ENCODE measurements at regions not wholly inside any gene's neighbourhood (a gene's known extent, or its start where the extent isn't known, plus 50 kb on each side); places are given as distances from the start of the nearest gene placed in this dataset.
A peak's percentile ranks its signal among the peaks of the same experiment; 100 is the strongest.
"Not testable (repeated sequence)": the region's sequence is repeated elsewhere in the genome, so short reads cannot be mapped to it uniquely, and the experiment has no call there.

DNA sequence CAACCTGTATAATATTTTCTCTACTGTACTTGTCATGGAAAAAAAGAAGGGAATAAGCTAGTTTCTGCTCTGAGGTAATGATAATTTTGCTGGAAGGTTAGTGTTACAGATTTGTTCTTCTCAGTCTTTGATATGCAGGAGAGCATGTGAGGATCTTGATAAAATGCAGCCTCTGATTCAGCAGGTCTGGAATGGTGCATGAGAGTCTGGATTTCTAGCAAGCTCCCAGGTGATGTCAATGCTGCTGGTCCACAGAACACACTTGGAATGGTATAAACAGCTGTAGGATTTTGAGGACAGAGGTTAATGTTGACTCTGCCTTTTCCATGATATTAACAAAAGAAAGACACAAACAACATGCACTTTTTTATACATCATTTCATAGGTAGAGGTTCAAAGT is 173.6 kb downstream of the NDFIP2 start:
- no peak for DNase-seq (ENCODE audit: low read depth in 4 of 4, low spot score in 3 of 4)

DNA sequence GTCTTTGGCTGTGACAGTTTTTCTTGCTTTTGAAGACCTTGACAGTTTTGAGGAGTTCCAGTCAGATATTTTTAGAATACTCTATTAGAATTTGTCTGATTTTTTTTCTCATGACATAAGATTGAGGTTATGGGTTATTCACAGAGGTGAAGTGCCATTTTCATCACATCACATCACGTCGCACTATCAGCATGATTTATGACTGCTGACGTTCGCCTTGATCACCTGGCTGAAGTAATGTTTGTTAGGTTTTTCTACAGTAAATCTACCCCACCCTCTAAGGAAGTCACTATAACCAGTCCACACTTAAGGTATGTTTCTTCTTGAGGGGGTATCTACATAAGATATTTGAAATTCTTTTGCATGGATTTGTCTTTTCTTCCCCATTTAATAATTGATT is 169.7 kb downstream of the NDFIP2 start:
- no peak for DNase-seq (ENCODE audit: low read depth in 4 of 4, low spot score in 3 of 4)

- no peak for DNase-seq (ENCODE audit: low read depth in 4 of 4, low spot score in 3 of 4)
Observed at GRCh38 chr13:79648191-79648590, 167.2 kb downstream of the NDFIP2 start.

DNA sequence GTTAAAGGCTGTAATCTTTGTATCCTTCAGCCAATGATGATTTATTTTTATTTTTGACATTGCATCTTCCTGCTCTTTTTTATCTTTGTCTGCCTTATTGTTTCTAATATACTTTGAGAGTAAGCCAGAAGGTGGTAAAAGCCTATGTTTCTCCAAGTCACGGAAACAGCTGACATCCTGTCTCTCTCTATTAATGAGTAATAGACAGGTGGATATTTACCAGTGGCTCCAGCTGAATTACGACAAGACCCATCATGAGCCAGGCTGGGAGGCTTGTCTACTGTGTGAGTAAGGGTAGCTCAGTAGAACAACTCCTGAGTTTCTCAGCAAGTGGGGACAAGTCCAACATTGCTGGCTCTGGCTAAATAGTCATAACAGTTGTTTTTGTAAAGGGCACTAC is 166.6 kb downstream of the NDFIP2 start:
- peak in 1 of 4 donors; percentile 28 for DNase-seq (ENCODE audit: low read depth in 4 of 4, low spot score in 3 of 4)

DNA sequence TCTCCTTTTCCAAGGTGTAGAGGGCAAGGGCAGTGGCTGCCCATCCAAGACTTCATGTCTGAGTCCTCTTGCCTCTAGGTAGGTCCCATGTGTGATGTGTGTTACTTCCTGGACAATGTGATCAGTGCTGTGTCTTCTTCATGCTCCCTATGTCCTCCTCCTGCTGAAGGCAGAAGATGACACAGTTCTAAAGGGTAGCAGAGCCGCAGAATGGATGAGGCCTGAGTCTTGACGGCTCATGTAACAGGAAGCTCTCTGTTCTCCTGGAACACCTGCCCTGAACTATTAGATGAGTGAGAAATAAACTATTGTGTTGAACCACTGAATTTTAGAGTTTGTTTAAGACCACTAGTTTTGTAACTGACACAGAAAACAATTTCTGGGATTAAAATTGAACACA is 165.9 kb downstream of the NDFIP2 start:
- no peak for DNase-seq (ENCODE audit: low read depth in 4 of 4, low spot score in 3 of 4)

DNA sequence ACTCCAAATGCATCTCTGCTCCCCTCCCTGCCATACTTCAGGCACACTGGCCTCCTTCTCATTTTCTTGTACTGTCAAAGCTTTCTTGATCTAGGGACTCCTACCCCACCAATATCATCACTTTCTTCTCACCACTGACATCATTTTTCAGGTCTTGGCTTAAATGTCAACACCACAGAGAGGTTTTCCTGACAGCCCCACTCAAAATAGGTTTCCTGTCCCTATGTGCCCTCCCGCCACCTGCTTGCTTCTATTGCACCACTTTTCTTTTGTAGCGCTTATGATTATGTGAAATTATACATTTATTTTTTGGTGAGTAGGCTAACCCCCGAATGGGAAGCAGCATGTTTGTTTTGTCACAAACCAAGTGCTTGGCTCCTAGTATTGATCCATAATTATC is 164.6 kb downstream of the NDFIP2 start:
- DNase-seq (ENCODE audit: low read depth in 4 of 4, low spot score in 3 of 4), result no peak

- DNase-seq (ENCODE audit: low read depth in 4 of 4, low spot score in 3 of 4), result no peak
Observed at GRCh38 chr13:79642596-79642995, 161.6 kb downstream of the NDFIP2 start.

DNA sequence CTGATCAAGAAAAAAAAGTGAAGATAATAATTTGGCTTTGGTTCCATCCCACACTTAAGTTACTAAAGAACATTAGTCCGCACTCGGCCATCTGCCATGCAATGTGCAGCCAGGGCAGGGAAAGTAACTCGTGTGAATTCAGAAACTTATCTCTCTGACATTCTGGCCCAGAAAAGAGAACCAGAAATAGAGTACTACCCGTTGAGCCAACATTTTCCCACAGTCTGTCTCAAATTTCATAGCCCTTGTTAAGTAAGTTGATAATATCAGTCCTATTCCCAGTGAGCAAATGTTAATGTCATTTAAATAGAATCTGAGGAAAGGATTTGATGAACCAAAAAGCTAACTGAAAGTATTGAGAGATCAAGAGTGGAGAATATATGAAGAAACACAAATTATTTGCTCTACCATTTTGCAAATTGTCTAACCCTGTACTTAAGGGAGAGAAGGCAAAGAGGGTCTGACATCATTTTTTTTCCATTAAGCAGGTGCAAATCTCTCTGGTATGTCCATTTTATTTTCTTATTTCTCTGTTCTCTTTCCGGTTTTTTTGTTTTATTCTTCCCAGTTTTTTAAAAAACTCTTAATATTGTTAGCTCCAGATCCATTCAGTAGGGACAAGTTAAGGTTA is 156.3 kb downstream of the NDFIP2 start:
- DNase-seq (ENCODE audit: low read depth in 4 of 4, low spot score in 3 of 4), result no peak

DNA sequence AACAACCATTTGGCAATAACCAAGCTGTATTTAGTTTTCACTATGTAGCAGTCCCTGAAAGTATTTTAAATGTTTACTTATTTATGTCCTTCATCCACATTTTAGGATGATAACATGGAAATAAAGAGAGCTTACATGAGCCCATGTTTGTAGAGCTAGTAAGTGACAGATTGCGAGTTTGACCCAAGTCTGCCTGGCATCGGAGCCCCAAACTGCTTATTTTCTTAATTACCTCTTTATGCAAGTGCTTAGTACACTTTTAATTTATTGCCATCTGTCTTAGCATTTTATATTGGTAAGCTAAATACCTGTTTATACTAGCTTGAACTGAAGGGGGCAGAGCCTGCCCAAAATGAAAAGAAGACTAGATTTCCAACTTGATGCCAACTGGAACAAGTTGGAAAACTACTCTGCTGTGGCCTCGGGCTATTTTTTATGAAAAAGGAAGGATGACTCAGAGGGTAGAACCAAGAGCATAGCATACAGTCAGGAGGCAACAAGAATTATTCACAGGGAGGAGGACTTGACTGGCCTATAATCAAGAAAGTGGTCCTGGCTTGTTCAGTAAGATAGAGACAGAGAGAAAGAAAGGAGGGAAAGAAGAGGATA is 150.2 kb downstream of the NDFIP2 start:
- DNase-seq (ENCODE audit: low read depth in 4 of 4, low spot score in 3 of 4), result no peak

- DNase-seq (ENCODE audit: low read depth in 4 of 4, low spot score in 3 of 4), result no peak
Observed at GRCh38 chr13:79628463-79628862, 147.5 kb downstream of the NDFIP2 start.

DNA sequence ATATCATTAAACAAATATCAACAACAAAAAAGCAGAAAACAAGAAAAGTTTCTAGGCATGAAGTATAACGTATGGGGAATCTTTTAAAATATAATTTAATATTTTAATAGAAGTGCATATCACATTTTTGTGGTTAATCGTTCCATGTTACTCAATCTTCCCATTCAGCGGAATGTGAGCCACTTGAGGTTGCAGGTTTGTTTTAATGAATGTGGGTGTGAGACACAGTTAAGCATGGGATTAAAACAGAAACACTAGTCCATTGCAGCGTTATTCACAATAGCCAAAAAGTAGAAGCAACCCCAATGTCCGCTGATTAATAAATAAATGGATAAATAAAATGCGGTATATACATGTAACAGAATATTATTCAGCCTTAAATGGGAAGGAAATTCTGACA is 146.0 kb downstream of the NDFIP2 start:
- DNase-seq (ENCODE audit: low read depth in 4 of 4, low spot score in 3 of 4), result no peak

DNA sequence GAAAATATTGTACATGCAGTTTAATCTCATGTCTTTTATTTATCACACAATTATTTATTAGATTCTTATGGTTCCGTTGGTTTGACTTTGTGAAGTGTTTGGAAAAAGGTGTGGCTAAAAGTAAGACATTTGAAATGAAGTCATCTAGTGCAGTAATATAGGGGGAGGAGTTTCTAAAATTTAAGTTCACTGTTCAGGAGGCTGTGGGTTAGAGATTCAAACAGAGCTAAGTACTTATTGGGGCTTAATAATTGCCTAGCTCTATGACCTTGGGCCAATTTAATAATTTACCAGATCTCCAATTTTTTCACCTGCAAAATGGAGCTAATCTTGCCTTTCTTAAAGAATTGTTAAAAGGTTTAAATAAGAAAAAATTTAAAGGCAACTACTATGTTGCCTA is 144.6 kb downstream of the NDFIP2 start:
- DNase-seq (ENCODE audit: low read depth in 4 of 4, low spot score in 3 of 4), result no peak

DNA sequence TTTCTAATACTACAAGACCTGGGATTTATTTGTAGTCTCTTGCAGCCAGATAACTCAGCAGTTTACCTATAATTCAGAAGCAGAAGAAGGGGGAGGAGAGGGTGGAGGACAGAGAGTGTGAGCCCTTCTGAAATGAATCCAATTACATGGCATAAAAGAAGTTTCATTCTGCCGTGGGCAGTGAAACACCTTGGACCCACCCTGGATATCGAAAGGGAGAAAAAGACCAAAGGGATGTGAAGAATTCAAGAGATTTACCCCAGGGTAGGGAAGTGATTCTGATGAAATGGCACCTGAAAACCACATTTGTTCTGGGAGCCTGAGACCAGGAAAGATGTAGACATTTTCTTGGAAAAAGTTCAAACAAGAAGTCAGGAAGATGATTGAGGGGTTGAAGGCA is 140.9 kb downstream of the NDFIP2 start:
- DNase-seq (ENCODE audit: low read depth in 4 of 4, low spot score in 3 of 4), result no peak

DNA sequence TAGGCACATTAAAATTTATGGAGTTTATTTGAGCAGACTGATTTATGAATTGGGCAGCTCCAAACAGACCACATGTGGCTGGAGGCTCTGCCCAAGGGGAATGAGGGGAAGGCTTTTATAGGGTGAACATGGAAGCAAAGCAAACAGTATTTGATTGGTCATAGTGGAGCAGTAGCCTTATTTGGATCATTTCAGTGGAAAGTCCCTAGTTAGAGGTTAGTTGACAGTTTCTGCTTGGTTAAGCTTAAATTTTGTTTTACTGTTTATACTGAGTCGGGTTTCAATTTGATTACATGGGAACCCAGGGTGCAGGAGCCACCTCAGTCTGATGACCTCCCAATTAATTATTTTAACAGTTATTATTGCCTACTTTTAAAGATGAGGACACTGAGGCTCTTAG is 140.5 kb downstream of the NDFIP2 start:
- DNase-seq (ENCODE audit: low read depth in 4 of 4, low spot score in 3 of 4), result no peak

- DNase-seq (ENCODE audit: low read depth in 4 of 4, low spot score in 3 of 4), result no peak
Observed at GRCh38 chr13:79614250-79614918, 133.4 kb downstream of the NDFIP2 start.

GRCh38 chr13:79612604-79613003 is 131.6 kb downstream of the NDFIP2 start:
- no peak for DNase-seq (ENCODE audit: low read depth in 4 of 4, low spot score in 3 of 4)

DNA sequence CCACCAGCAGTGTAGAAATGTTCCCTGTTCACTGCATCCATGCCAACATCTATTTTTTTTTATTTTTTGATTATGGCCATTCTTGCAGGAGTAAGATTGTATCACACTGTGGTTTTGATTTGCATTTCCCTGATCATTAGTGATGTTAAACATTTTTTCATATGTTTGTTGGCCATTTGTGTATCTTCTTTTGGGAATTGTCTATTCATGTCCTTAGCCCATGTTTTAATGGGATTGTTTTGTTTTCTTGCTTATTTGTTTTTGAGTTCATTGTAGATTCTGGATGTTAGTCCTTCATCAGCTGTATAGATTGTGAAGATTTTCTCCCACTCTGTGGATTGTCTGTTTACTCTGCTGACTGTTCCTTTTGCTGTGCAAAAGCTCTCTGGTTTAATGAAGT is 126.9 kb downstream of the NDFIP2 start:
- not testable (repeated sequence) for DNase-seq (ENCODE audit: low read depth in 4 of 4, low spot score in 3 of 4)

Data from right renal pelvis (tissue), 4 donors.